DND-41 (cell line): ENCODE measurements at regions not wholly inside any gene's neighbourhood (a gene's known extent, or its start where the extent isn't known, plus 50 kb on each side); places are given as distances from the start of the nearest gene placed in this dataset.

Source experiments
- CTCF ChIP-seq: IDR thresholded peaks from 2 replicates; pipeline ENCODE4 v1.5.1; 2012; ENCODE audit warnings: borderline replicate concordance, low read length, moderate library complexity, mild to moderate bottlenecking; ENCODE audit not compliant: poor library complexity, severe bottlenecking; ENCODE audit errors: extremely low read depth
- EZH2 ChIP-seq: IDR thresholded peaks from 3 replicates; pipeline ENCODE4 v1.6.1; 2012; ENCODE audit warnings: borderline replicate concordance, low read depth, mild to moderate bottlenecking, moderate library complexity, low read length, inconsistent platforms; ENCODE audit not compliant: severe bottlenecking

- no peak for TF ChIP-seq CTCF
- TF ChIP-seq EZH2: no peak
These were observed 2049.5 kb upstream of the PRR20A start for GRCh38 chr13:55091172-55091571.
